PC-3 (cell line): ENCODE measurements at regions not wholly inside any gene's neighbourhood (a gene's known extent, or its start where the extent isn't known, plus 50 kb on each side); places are given as distances from the start of the nearest gene placed in this dataset.

Experiments
- ATAC-seq: fragments of 200-7000 bp; cut with Tn5 transposase; 2 replicates; pipeline ENCODE4 v1.9.1; 2020; ENCODE audit warnings: mild to moderate bottlenecking, moderate library complexity
- BruUV-seq: library from RNA; stranded (reverse); fragments of 400-500 nt; replicated peaks from 2 replicates; lab custom pipeline; 2021; lab: Mats Ljungman, UMichigan
- CTCF ChIA-PET: fragments of 300-600 bp; sonication (Branson Sonifier 250); formaldehyde crosslinking; loops from one replicate; lab custom pipeline; 2022; ENCODE audit warnings: antibody characterized with exemption; lab: Charles Lee
- POLR2A ChIA-PET: fragments of 300-600 bp; sonication (Branson Sonifier 250); formaldehyde crosslinking; loops from one replicate; lab custom pipeline; 2022; ENCODE audit warnings: antibody characterized with exemption; ENCODE audit not compliant: unreplicated experiment; lab: Charles Lee
- DNase-seq: peaks from one replicate; pipeline ENCODE4 v3.0.0-alpha.2; 2015
- H2AFZ ChIP-seq: fragments of 300-600 bp; sonication (generic); 2 replicates; pipeline ENCODE4 v1.6.0; 2016; ENCODE audit warnings: antibody characterized with exemption, low read length
- H3F3A ChIP-seq: fragments of 300-600 bp; sonication (generic); one replicate; pipeline ENCODE4 v1.6.0; 2017; ENCODE audit warnings: antibody characterized with exemption, low read length, control low read depth, mild to moderate bottlenecking; ENCODE audit not compliant: unreplicated experiment
- H3K27ac ChIP-seq: fragments of 300-600 bp; sonication (generic); 2 replicates; pipeline ENCODE4 v1.5.1; 2016; ENCODE audit warnings: mild to moderate bottlenecking, low read length
- H3K27me3 ChIP-seq: fragments of 300-600 bp; sonication (generic); 2 replicates; pipeline ENCODE4 v1.6.1; 2016; ENCODE audit warnings: low read length, mixed read lengths
- H3K36me3 ChIP-seq: fragments of 300-600 bp; sonication (generic); 2 replicates; pipeline ENCODE4 v1.6.1; 2016; ENCODE audit warnings: low read depth, mixed run types, low read length, mixed read lengths
- H3K4me1 ChIP-seq: fragments of 300-600 bp; sonication (generic); 2 replicates; pipeline ENCODE4 v1.5.1; 2016; ENCODE audit warnings: low read length; ENCODE audit not compliant: insufficient read depth
- H3K4me2 ChIP-seq: fragments of 300-600 bp; sonication (generic); 2 replicates; pipeline ENCODE4 v1.6.0; 2016; ENCODE audit warnings: low read length
- H3K4me3 ChIP-seq: fragments of 300-600 bp; sonication (generic); 2 replicates; pipeline ENCODE4 v1.5.1; 2016; ENCODE audit warnings: mild to moderate bottlenecking, low read length, mixed read lengths
- H3K79me2 ChIP-seq: fragments of 300-600 bp; sonication (generic); 2 replicates; pipeline ENCODE4 v1.6.1; 2017; ENCODE audit warnings: low read length, mixed read lengths
- H3K9ac ChIP-seq: fragments of 300-600 bp; sonication (generic); 2 replicates; pipeline ENCODE4 v1.6.0; 2016; ENCODE audit warnings: mild to moderate bottlenecking, low read length
- H3K9me2 ChIP-seq: fragments of 300-600 bp; sonication (generic); replicated peaks from 2 replicates; pipeline ENCODE4 v1.6.1; 2016; ENCODE audit warnings: mixed run types, low read length, mixed read lengths
- H3K9me3 ChIP-seq: fragments of 300-600 bp; sonication (generic); 2 replicates; pipeline ENCODE4 v1.6.1; 2016; ENCODE audit warnings: low read length, mixed read lengths
- H4K20me1 ChIP-seq: fragments of 300-600 bp; sonication (generic); 2 replicates; pipeline ENCODE4 v1.6.1; 2016; ENCODE audit warnings: low read length, mixed read lengths
- CTCF ChIP-seq: fragments of 300-600 bp; sonication (generic); conservative IDR thresholded peaks from 2 replicates; pipeline ENCODE4 v1.5.1; 2017; ENCODE audit warnings: antibody characterized with exemption, low read depth, mild to moderate bottlenecking, low read length
- EZH2 ChIP-seq: fragments of 300-600 bp; sonication (generic); IDR thresholded peaks from one replicate; pipeline ENCODE4 v1.6.1; 2017; ENCODE audit warnings: antibody characterized with exemption, mild to moderate bottlenecking, low read length; ENCODE audit not compliant: unreplicated experiment
- EZH2phosphoT487 ChIP-seq: fragments of 300-600 bp; sonication (generic); IDR thresholded peaks from 2 replicates; pipeline ENCODE4 v1.6.1; 2018; ENCODE audit warnings: mild to moderate bottlenecking, antibody characterized with exemption, low read length, borderline replicate concordance
- intact Hi-C: fragments of 100-400 bp; cut with micrococcal nuclease; formaldehyde crosslinking; loops from 2 replicates; pipeline ENCODE4 v1.9.0; 2023

DNA sequence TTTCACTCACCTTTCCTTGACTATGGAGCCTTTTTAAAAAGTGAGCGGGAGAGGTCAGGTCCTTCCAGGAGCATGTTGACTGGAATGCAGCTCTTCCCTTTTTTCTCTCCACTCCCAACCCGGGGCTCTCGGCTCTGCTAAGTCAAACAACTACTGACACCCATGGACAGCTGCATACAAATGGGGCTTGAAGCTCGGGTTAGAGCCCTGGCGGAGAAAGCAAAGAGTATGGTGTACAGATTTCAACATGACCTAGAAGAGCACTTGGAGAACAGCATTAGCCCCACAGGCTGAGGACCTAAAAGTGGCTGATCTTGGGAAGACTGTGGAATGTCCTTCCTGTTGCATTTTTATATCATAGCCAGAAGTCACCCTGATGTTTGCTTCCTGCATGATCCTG, 162.0 kb upstream of the STMND1 start:
- DNase-seq (no peak), ATAC-seq (no peak)
- Histone ChIP-seq H3K9me3 (no peaks in the 10 kb centered on the region), H3F3A (no peaks in the 10 kb centered on the region), H3K4me1 (no peaks in the 10 kb centered on the region), H3K9me2 (no peaks in the 10 kb centered on the region), H2AFZ (no peak overlapping the region), H3K36me3 (no peaks in the 10 kb centered on the region), H3K9ac (no peak overlapping the region), H3K27ac (no peak overlapping the region), H3K79me2 (no peaks in the 10 kb centered on the region), H3K4me3 (no peak overlapping the region), H3K27me3 (no peaks in the 10 kb centered on the region), H3K4me2 (no peak overlapping the region), H4K20me1 (no peaks in the 10 kb centered on the region)
- intact Hi-C loops = no loop called here
- CTCF ChIA-PET = no interaction called here
- no TSS peak for BruUV-seq
- TF ChIP-seq EZH2 (no peak), CTCF (no peak), EZH2phosphoT487 (no peak)
- POLR2A ChIA-PET = no interaction called here

- Histone ChIP-seq H3K4me1 (no peaks in the 10 kb centered on the region), H3F3A (no peaks in the 10 kb centered on the region), H4K20me1 (no peaks in the 10 kb centered on the region), H2AFZ (no peak overlapping the region), H3K36me3 (no peaks in the 10 kb centered on the region), H3K27me3 (no peaks in the 10 kb centered on the region), H3K9me2 (no peaks in the 10 kb centered on the region), H3K27ac (no peak overlapping the region), H3K9ac (no peak overlapping the region), H3K79me2 (no peaks in the 10 kb centered on the region), H3K9me3 (no peaks in the 10 kb centered on the region), H3K4me3 (no peak overlapping the region), H3K4me2 (no peak overlapping the region)
- BruUV-seq = no TSS peak
- ATAC-seq (no peak), DNase-seq (no peak)
- ChIA-PET CTCF (no interaction called here), POLR2A (no interaction called here)
- intact Hi-C loops = no loop called here
- no peak for TF ChIP-seq CTCF
- TF ChIP-seq EZH2 = no peak
- TF ChIP-seq EZH2phosphoT487 = no peak
These were observed 162.5 kb upstream of the STMND1 start for GRCh38 chr6:16939351-16939750.

GRCh38 chr6:16936893-16937292, 165.0 kb upstream of the STMND1 start:
- Histone ChIP-seq H3F3A (no peaks in the 10 kb centered on the region), H3K36me3 (no peaks in the 10 kb centered on the region), H3K9me3 (no peaks in the 10 kb centered on the region), H4K20me1 (no peaks in the 10 kb centered on the region), H3K9ac (no peak overlapping the region), H2AFZ (no peak overlapping the region), H3K4me2 (no peak overlapping the region), H3K27me3 (peaks cover 10% of the 10 kb centered on the region; the same call in 1 of the 2 replicates), H3K79me2 (no peaks in the 10 kb centered on the region), H3K9me2 (no peaks in the 10 kb centered on the region), H3K4me3 (no peak overlapping the region), H3K27ac (no peak overlapping the region), H3K4me1 (no peaks in the 10 kb centered on the region)
- DNase-seq = no peak
- POLR2A ChIA-PET = no interaction called here
- CTCF ChIA-PET = no interaction called here
- ATAC-seq = no peak
- intact Hi-C loops = no loop called here
- BruUV-seq = no TSS peak
- TF ChIP-seq CTCF (no peak), EZH2phosphoT487 (no peak), EZH2 (no peak)
